OCI-LY3 (cell line): ENCODE measurements at regions not wholly inside any gene's neighbourhood (a gene's known extent, or its start where the extent isn't known, plus 50 kb on each side); places are given as distances from the start of the nearest gene placed in this dataset.

Source experiments
- H2AFZ ChIP-seq: fragments of 200-600, 300-600 bp; shearing (Covaris generic); 2 replicates; pipeline ENCODE4 v1.6.0; 2014; ENCODE audit warnings: antibody characterized with exemption, low read depth, low read length
- H3K27ac ChIP-seq: fragments of 200-600, 300-600 bp; sonication (generic); 2 replicates; pipeline ENCODE4 v1.5.1; 2014; ENCODE audit warnings: mild to moderate bottlenecking, low read length, moderate library complexity, mixed read lengths
- H3K27me3 ChIP-seq: fragments of 200-600, 300-600 bp; sonication (generic); 2 replicates; pipeline ENCODE4 v1.6.1; 2014; ENCODE audit warnings: low read depth, low read length, mixed read lengths
- H3K36me3 ChIP-seq: fragments of 200-600, 300-600 bp; sonication (generic); replicated peaks from 2 replicates; pipeline ENCODE3; 2014; ENCODE audit warnings: low read depth, low read length, mixed read lengths
- H3K4me1 ChIP-seq: fragments of 300-600, 200-600 bp; sonication (generic); 2 replicates; pipeline ENCODE4 v1.6.1; 2014; ENCODE audit warnings: low read length, mixed read lengths
- H3K4me2 ChIP-seq: fragments of 200-600, 300-600 bp; sonication (generic); 2 replicates; pipeline ENCODE4 v1.6.1; 2014; ENCODE audit warnings: low read length, mixed read lengths
- H3K4me3 ChIP-seq: fragments of 300-600, 200-600 bp; sonication (generic); 2 replicates; pipeline ENCODE4 v1.5.1; 2014; ENCODE audit warnings: antibody characterized with exemption, mild to moderate bottlenecking, low read length, moderate library complexity
- H3K79me2 ChIP-seq: fragments of 300-600, 200-600 bp; shearing (Covaris generic); 2 replicates; pipeline ENCODE4 v1.6.1; 2014; ENCODE audit warnings: mild to moderate bottlenecking, low read length, mixed read lengths
- H3K9ac ChIP-seq: fragments of 300-600, 200-600 bp; shearing (Covaris generic); 2 replicates; pipeline ENCODE4 v1.6.0; 2014; ENCODE audit warnings: mild to moderate bottlenecking, low read length, moderate library complexity
- H3K9me3 ChIP-seq: fragments of 200-600, 300-600 bp; shearing (Covaris generic); 2 replicates; pipeline ENCODE4 v1.6.1; 2014; ENCODE audit warnings: low read length, mixed read lengths; ENCODE audit not compliant: insufficient read depth
- H4K20me1 ChIP-seq: fragments of 200-600, 300-600 bp; sonication (generic); 2 replicates; pipeline ENCODE4 v1.6.1; 2016; ENCODE audit warnings: low read length, mixed read lengths; ENCODE audit not compliant: insufficient read depth
- EZH2phosphoT487 ChIP-seq: fragments of 200-600 bp; shearing (Covaris generic); IDR thresholded peaks from 2 replicates; pipeline ENCODE4 v1.6.1; 2018; ENCODE audit warnings: antibody characterized with exemption, mixed run types, low read depth
- TF ChIP-seq, protein P1 (sequence below): fragments of 200-600, 300-600 bp; sonication (generic); IDR thresholded peaks from 2 replicates; pipeline ENCODE4 v1.5.1; 2014; ENCODE audit warnings: antibody characterized with exemption, low read length, low read depth

DNA sequence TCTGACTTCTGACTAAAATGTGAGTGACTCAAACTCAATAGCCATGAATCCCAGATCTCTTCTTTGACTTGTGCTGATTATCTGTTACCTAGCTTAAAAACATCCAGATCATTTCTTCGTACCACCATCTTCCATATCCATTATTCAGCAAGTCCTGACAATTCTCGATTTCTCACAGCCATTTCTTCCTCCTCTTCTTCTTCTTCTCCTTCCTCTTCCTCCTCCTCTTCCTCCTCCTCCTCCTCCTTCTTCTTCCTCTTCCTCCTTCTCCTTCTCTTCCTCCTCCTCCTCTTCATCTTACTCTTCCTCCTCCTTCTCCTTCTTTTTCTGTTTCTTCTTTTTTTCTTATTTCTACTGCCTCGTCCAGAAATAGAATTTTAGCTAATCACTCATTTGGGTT is 77.0 kb upstream of the MAP1B start:
- TF ChIP-seq, protein P1, sequence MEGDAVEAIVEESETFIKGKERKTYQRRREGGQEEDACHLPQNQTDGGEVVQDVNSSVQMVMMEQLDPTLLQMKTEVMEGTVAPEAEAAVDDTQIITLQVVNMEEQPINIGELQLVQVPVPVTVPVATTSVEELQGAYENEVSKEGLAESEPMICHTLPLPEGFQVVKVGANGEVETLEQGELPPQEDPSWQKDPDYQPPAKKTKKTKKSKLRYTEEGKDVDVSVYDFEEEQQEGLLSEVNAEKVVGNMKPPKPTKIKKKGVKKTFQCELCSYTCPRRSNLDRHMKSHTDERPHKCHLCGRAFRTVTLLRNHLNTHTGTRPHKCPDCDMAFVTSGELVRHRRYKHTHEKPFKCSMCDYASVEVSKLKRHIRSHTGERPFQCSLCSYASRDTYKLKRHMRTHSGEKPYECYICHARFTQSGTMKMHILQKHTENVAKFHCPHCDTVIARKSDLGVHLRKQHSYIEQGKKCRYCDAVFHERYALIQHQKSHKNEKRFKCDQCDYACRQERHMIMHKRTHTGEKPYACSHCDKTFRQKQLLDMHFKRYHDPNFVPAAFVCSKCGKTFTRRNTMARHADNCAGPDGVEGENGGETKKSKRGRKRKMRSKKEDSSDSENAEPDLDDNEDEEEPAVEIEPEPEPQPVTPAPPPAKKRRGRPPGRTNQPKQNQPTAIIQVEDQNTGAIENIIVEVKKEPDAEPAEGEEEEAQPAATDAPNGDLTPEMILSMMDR = no peak
- no peak for TF ChIP-seq EZH2phosphoT487
- Histone ChIP-seq H3K9me3 (no peaks in the 10 kb centered on the region), H3K36me3 (no peaks in the 10 kb centered on the region), H3K27me3 (no peaks in the 10 kb centered on the region), H3K9ac (no peak overlapping the region), H3K4me1 (no peaks in the 10 kb centered on the region), H4K20me1 (no peaks in the 10 kb centered on the region), H3K79me2 (no peaks in the 10 kb centered on the region), H3K4me2 (no peak overlapping the region), H3K4me3 (no peak overlapping the region), H2AFZ (no peak overlapping the region), H3K27ac (no peak overlapping the region)

DNA sequence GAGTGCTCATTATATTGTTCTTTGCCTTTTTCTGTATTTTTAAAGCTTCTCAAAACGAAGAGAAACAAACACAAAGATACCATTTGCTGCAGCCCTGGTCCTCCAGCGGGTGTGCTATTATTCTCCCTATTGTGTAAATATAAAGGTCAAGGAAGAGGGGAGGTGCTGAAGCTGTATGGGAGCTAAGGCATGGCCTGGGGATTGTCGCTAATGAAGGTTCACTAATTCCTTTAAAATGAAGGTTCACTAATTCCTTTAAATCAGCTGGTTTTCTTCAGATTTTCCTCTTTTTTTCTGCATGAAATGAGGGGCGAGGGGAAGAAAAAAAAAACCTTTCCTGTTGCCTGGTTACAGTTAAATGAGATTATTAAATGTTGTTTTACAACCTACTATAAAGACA is 74.5 kb upstream of the MAP1B start:
- Histone ChIP-seq H3K79me2 (no peaks in the 10 kb centered on the region), H3K4me2 (no peak overlapping the region), H3K9ac (no peak overlapping the region), H3K9me3 (no peaks in the 10 kb centered on the region), H4K20me1 (no peaks in the 10 kb centered on the region), H3K4me3 (no peak overlapping the region), H3K4me1 (no peaks in the 10 kb centered on the region), H3K27me3 (no peaks in the 10 kb centered on the region), H3K36me3 (no peaks in the 10 kb centered on the region), H2AFZ (no peak overlapping the region), H3K27ac (no peak overlapping the region)
- TF ChIP-seq, protein P1 = no peak
- TF ChIP-seq EZH2phosphoT487 = no peak

DNA sequence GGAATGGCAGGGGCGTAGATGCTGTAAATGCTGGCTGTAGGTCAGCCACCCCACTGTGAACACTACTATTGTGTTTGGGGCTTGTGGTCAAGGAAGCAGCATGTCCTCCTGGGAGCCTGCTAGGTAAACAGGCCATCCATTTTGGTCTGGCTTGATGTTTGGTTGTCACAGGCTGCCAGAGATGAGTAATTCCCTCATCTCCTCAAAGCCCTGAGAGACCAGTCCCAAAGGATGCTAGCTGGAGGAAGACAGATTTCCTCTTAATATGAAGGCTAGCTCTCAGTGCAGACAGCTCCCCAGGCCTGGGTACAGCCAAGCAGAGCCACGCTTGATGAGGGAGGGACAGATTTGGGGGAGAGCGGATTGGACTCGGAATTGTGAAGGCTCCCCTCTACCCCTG is 72.5 kb upstream of the MAP1B start:
- H3K27me3 ChIP-seq = no peaks in the 10 kb centered on the region
- H3K4me1 ChIP-seq = no peaks in the 10 kb centered on the region
- H3K9me3 ChIP-seq = no peaks in the 10 kb centered on the region
- H2AFZ ChIP-seq = no peak overlapping the region
- no peak overlapping the region for H3K27ac ChIP-seq
- H3K36me3 ChIP-seq = no peaks in the 10 kb centered on the region
- TF ChIP-seq, protein P1 = no peak
- TF ChIP-seq EZH2phosphoT487 = no peak
- H3K4me3 ChIP-seq = no peak overlapping the region
- no peaks in the 10 kb centered on the region for H3K79me2 ChIP-seq
- H4K20me1 ChIP-seq = no peaks in the 10 kb centered on the region
- H3K4me2 ChIP-seq = no peak overlapping the region
- H3K9ac ChIP-seq = no peak overlapping the region

DNA sequence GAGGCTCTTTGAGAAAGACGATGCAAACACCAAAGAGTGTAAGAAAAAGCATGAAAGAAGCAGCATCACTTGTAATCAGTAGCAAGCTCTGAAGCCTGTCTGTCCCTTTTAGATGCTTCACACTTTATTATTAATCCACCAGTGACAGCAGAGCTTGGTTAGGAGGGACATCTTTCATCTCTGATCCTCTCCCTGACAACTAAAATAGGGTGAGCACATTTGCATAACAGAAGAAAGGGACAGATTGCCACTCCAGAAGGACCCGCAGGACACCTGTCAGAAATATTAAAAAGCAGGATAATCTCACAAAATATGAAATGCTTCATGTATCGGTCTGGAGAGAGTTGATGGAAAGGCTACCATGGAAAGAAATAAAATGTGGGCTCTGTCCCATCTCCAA is 71.4 kb upstream of the MAP1B start:
- no peaks in the 10 kb centered on the region for H3K79me2 ChIP-seq

More for the DNA sequence above, 71.4 kb upstream of the MAP1B start:
- no peak overlapping the region for H3K4me3 ChIP-seq
- no peak overlapping the region for H3K4me2 ChIP-seq
- no peak overlapping the region for H3K9ac ChIP-seq
- H3K4me1 ChIP-seq = no peaks in the 10 kb centered on the region
- no peak overlapping the region for H3K27ac ChIP-seq
- TF ChIP-seq, protein P1 = no peak
- no peak for TF ChIP-seq EZH2phosphoT487
- no peak overlapping the region for H2AFZ ChIP-seq
- no peaks in the 10 kb centered on the region for H3K27me3 ChIP-seq
- H3K36me3 ChIP-seq = no peaks in the 10 kb centered on the region
- no peaks in the 10 kb centered on the region for H3K9me3 ChIP-seq
- H4K20me1 ChIP-seq = no peaks in the 10 kb centered on the region
